ENCODE measurements at regions not wholly inside any gene's neighbourhood (a gene's known extent, or its start where the extent isn't known, plus 50 kb on each side); places are given as distances from the start of the nearest gene placed in this dataset.

DNA sequence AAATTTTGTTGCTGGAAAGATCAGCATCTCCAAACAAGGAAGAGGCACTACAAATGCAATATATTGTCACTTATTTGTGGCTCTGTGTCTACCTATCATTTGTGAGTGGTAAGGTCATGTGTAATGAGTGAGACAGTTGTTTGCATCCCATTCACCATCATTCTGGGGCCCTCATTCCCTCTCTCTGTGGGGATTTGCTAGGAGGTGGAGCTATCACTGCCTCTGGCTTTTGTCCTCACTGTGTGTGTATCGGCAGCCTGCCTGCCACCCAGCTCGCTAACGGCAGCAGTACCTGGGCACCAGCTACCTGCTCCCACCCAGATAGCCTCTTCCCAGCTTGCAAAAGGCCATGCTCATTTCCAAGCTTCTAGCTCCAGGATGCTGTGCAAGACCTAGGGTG, 379.2 kb upstream of the ZFHX3 start:
- 61 to 74% methylated on average over 2 to 3 of the region's 3 CpGs for WGBS, 2 experiments (ENCODE audit: insufficient coverage in 2 of 2)
- Histone ChIP-seq H3K9me3 (ENCODE audit: control insufficient read depth, low read length) (no peaks in the 10 kb centered on the region), H3K36me3 (ENCODE audit: control insufficient read depth, insufficient read depth, low read length) (no peaks in the 10 kb centered on the region), H3K27ac (ENCODE audit: low read depth, low read length, severe bottlenecking) (no peak overlapping the region), H3K4me1 (ENCODE audit: control insufficient read depth, insufficient read depth, low read length, poor library complexity, severe bottlenecking) (no peaks in the 10 kb centered on the region), H3K4me3 (ENCODE audit: extremely low read depth, insufficient read depth, low read length, poor library complexity, severe bottlenecking) (no peak overlapping the region)

DNA sequence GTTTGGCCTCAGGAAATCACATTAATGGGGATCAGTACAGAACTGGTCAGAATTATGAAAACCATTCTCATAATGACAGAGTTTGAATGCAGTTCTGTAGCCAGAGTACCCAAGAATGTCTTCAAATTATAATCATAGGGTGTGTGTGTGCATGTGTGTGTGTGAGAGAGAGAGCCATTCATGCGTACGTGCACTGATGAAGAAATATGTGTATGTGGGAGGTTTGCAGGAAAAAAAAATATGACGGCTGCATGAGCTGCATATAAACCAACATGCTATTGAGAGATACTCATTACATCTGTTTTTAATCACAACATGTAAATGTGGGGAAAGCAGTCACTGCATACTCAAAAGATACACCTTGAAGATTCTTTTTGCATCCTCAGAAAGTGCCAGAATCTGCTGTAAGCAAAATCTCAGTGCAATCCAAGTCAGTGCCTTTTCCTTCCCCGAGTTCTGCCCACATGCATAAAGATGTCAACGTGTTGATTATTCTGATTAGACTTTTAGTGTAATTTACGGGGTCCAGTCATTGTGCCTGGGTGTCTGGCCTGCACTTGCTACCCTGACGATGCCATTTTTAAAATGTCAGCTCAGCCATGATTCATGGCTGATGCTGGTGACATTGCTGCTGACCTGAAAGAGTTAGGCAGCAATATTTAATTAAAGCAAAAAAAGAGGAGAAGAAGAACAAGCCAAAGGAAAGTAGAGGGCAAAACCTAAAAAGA, 378.7 kb upstream of the ZFHX3 start:
- no peak overlapping the region for H3K4me3 ChIP-seq (ENCODE audit: extremely low read depth, insufficient read depth, low read length, poor library complexity, severe bottlenecking)
- H3K27ac ChIP-seq (ENCODE audit: low read depth, low read length, severe bottlenecking) = no peak overlapping the region
- no peaks in the 10 kb centered on the region for H3K4me1 ChIP-seq (ENCODE audit: control insufficient read depth, insufficient read depth, low read length, poor library complexity, severe bottlenecking)
- 82 to 86% methylated on average over 4 to 6 of the region's 7 CpGs for WGBS, 2 experiments (ENCODE audit: insufficient coverage in 2 of 2)
- H3K36me3 ChIP-seq (ENCODE audit: control insufficient read depth, insufficient read depth, low read length) = no peaks in the 10 kb centered on the region
- H3K9me3 ChIP-seq (ENCODE audit: control insufficient read depth, low read length) = no peaks in the 10 kb centered on the region

DNA sequence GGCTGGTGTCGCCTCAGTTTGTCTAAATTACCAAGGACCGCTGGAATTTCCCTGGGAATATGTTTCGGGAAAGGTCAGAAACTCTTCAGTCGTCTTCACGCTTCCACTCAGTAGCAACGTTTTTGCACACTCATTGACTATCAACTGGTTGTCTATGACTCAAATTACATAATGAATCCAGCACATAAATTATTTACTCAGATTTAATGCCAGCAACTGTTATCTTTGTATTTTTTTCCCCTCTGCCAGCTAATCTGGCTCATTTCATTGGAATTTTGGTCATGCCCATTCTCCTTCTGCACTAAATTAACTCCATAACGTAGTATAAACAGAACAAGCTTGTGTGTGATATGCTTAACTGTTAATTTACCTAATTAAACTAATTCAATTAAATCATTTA, 372.7 kb upstream of the ZFHX3 start:
- H3K4me1 ChIP-seq (ENCODE audit: control insufficient read depth, insufficient read depth, low read length, poor library complexity, severe bottlenecking) = no peaks in the 10 kb centered on the region
- H3K9me3 ChIP-seq (ENCODE audit: control insufficient read depth, low read length) = no peaks in the 10 kb centered on the region
- no peak overlapping the region for H3K27ac ChIP-seq (ENCODE audit: low read depth, low read length, severe bottlenecking)
- WGBS, 2 experiments (ENCODE audit: insufficient coverage in 2 of 2) = 72 to 77% methylated on average over 6 of the region's 7 CpGs
- H3K4me3 ChIP-seq (ENCODE audit: extremely low read depth, insufficient read depth, low read length, poor library complexity, severe bottlenecking) = no peak overlapping the region
- no peaks in the 10 kb centered on the region for H3K36me3 ChIP-seq (ENCODE audit: control insufficient read depth, insufficient read depth, low read length)

DNA sequence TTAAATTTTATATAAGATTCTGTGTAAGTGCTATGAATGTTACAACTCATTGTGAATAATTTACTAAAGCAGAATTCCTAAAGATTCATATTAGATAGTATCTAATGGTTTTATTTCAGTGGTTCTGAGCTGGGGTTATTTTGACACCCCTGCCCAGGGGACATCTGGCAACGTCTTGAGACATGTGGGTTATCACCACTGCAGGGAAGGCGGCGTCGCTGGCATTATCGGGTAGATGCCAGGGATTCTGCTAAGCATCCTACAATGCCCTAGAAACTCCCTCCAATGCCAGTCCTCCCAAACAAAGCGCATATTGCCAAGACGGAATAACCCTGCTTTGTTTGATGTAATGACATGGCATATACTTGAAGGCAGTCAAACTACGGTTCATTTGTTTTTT, 372.3 kb upstream of the ZFHX3 start:
- no peak overlapping the region for H3K4me3 ChIP-seq (ENCODE audit: extremely low read depth, insufficient read depth, low read length, poor library complexity, severe bottlenecking)
- no peaks in the 10 kb centered on the region for H3K4me1 ChIP-seq (ENCODE audit: control insufficient read depth, insufficient read depth, low read length, poor library complexity, severe bottlenecking)
- no peaks in the 10 kb centered on the region for H3K9me3 ChIP-seq (ENCODE audit: control insufficient read depth, low read length)
- no peaks in the 10 kb centered on the region for H3K36me3 ChIP-seq (ENCODE audit: control insufficient read depth, insufficient read depth, low read length)
- WGBS, 2 experiments (ENCODE audit: insufficient coverage in 2 of 2) = 88 to 91% methylated on average over 7 to 8 of the region's 8 CpGs
- H3K27ac ChIP-seq (ENCODE audit: low read depth, low read length, severe bottlenecking) = no peak overlapping the region

DNA sequence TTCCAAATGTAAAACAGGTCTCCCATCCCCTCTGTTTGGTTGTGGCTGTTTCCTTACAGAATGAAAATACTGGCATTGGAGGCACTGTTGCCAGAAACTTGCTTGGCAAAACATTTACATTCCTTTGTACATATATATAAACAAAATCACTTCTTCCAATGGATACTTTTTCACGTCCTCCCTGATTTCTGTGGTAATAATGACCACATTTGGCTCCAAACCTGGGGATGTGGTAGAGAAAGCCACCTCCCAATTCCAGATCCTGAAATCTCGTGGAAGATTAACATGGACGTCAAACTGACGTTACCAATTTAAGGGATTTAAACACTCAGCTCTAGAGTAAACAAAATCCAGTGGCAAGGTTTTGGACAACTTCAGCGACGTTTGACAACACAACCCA, 370.8 kb upstream of the ZFHX3 start:
- no peak overlapping the region for H3K4me3 ChIP-seq (ENCODE audit: extremely low read depth, insufficient read depth, low read length, poor library complexity, severe bottlenecking)
- no peaks in the 10 kb centered on the region for H3K36me3 ChIP-seq (ENCODE audit: control insufficient read depth, insufficient read depth, low read length)
- H3K9me3 ChIP-seq (ENCODE audit: control insufficient read depth, low read length) = no peaks in the 10 kb centered on the region
- no peaks in the 10 kb centered on the region for H3K4me1 ChIP-seq (ENCODE audit: control insufficient read depth, insufficient read depth, low read length, poor library complexity, severe bottlenecking)
- WGBS, 2 experiments (ENCODE audit: insufficient coverage in 2 of 2) = 85 to 94% methylated on average over 5 of the region's 6 CpGs
- no peak overlapping the region for H3K27ac ChIP-seq (ENCODE audit: low read depth, low read length, severe bottlenecking)

DNA sequence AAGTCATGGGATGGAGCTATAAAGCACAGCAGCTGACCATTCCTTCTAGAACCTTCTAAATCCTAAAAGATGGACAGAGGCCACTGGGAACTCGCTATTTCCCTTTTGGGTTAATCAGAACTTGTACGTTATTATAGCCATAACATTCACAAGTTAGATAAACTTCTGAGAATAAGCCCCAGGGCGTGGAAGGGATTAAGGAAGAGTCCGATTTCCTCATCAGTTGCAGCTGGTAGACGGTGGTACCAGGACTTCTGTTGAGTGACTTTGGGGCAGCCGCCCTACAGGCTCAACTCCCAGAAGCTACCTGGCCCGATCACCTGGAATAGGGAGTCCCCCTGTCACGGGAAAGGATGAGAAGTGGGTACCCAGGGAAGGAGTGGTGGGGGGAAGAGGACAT, 370.1 kb upstream of the ZFHX3 start:
- no peak overlapping the region for H3K27ac ChIP-seq (ENCODE audit: low read depth, low read length, severe bottlenecking)
- H3K4me3 ChIP-seq (ENCODE audit: extremely low read depth, insufficient read depth, low read length, poor library complexity, severe bottlenecking) = no peak overlapping the region
- 86 to 93% methylated on average over 6 to 8 of the region's 8 CpGs for WGBS, 2 experiments (ENCODE audit: insufficient coverage in 2 of 2)
- H3K4me1 ChIP-seq (ENCODE audit: control insufficient read depth, insufficient read depth, low read length, poor library complexity, severe bottlenecking) = no peaks in the 10 kb centered on the region
- H3K9me3 ChIP-seq (ENCODE audit: control insufficient read depth, low read length) = no peaks in the 10 kb centered on the region
- no peaks in the 10 kb centered on the region for H3K36me3 ChIP-seq (ENCODE audit: control insufficient read depth, insufficient read depth, low read length)

DNA sequence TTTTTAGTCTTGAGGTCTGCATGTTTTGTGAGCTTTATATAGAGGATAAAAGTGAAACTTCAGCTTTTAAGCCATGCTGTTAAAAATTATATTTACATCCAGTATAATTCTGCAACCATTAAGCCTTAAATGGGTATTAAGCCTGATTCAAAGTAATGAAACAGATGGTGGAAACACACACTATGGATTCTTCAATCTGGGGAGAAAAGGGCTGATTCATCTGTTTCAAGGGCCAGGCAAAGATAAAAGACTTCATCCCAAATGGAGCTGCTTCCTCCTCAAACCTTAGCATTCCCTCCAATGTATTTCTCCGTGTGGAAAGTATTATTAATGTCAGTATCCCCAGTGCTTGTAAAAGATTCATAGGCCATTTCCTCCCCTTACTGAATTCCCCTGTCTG, 367.4 kb upstream of the ZFHX3 start:
- no peak overlapping the region for H3K27ac ChIP-seq (ENCODE audit: low read depth, low read length, severe bottlenecking)
- 100% methylated on average over 1 of the region's 1 CpG; no CpG with 5 or more reads in 1 of the 2 experiments for WGBS, 2 experiments (ENCODE audit: insufficient coverage in 2 of 2)
- H3K36me3 ChIP-seq (ENCODE audit: control insufficient read depth, insufficient read depth, low read length) = no peaks in the 10 kb centered on the region

DNA sequence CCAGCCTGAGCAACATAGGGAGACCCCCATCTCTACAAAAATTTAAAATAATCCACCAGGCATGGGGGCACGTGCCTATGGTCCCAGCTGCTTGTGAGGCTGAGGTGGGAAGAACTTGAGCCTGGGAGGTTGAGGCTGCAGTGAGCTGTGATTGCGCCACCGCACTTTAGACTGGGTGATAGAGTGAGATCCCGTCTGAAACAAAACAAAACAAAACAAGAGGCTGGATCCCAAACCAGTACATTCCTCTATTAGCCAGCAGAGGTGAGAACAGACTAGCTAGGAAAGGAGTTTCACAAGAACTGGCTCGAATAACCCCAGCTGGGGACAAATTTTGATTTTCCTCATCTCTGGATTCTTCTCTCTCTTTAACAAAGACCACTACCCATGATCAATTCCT, 366.7 kb upstream of the ZFHX3 start:
- no peak overlapping the region for H3K4me3 ChIP-seq (ENCODE audit: extremely low read depth, insufficient read depth, low read length, poor library complexity, severe bottlenecking)
- no peaks in the 10 kb centered on the region for H3K36me3 ChIP-seq (ENCODE audit: control insufficient read depth, insufficient read depth, low read length)
- H3K9me3 ChIP-seq (ENCODE audit: control insufficient read depth, low read length) = no peaks in the 10 kb centered on the region
- no peak overlapping the region for H3K27ac ChIP-seq (ENCODE audit: low read depth, low read length, severe bottlenecking)
- WGBS, 2 experiments (ENCODE audit: insufficient coverage in 2 of 2) = 69 to 75% methylated on average over 3 to 4 of the region's 5 CpGs
- no peaks in the 10 kb centered on the region for H3K4me1 ChIP-seq (ENCODE audit: control insufficient read depth, insufficient read depth, low read length, poor library complexity, severe bottlenecking)

More for the DNA sequence above, 367.4 kb upstream of the ZFHX3 start:
- Histone ChIP-seq H3K9me3 (ENCODE audit: control insufficient read depth, low read length) (no peaks in the 10 kb centered on the region), H3K4me1 (ENCODE audit: control insufficient read depth, insufficient read depth, low read length, poor library complexity, severe bottlenecking) (no peaks in the 10 kb centered on the region), H3K4me3 (ENCODE audit: extremely low read depth, insufficient read depth, low read length, poor library complexity, severe bottlenecking) (no peak overlapping the region)

DNA sequence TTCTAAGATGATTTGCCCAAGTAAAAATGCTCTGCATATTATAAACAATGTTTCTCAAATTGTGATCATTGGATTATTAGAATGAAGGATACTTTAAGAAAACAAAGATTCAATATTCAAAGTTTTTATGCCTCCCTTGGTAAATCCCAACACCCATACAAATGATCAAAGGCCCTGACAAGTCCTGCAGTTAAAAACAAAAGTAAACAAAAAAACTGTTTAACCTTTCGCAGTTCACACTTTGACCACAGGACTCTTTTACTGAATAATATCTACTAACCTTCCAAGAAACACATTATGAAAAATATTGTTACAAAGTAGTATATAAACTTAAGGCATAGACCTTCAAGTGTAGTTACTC, 365.9 kb upstream of the ZFHX3 start:
- no peaks in the 10 kb centered on the region for H3K9me3 ChIP-seq (ENCODE audit: control insufficient read depth, low read length)
- H3K4me1 ChIP-seq (ENCODE audit: control insufficient read depth, insufficient read depth, low read length, poor library complexity, severe bottlenecking) = no peaks in the 10 kb centered on the region
- no peak overlapping the region for H3K27ac ChIP-seq (ENCODE audit: low read depth, low read length, severe bottlenecking)
- no CpG with 5 or more reads among the region's 1 CpG for WGBS, 2 experiments (ENCODE audit: insufficient coverage in 2 of 2)
- H3K36me3 ChIP-seq (ENCODE audit: control insufficient read depth, insufficient read depth, low read length) = no peaks in the 10 kb centered on the region
- H3K4me3 ChIP-seq (ENCODE audit: extremely low read depth, insufficient read depth, low read length, poor library complexity, severe bottlenecking) = no peak overlapping the region

DNA sequence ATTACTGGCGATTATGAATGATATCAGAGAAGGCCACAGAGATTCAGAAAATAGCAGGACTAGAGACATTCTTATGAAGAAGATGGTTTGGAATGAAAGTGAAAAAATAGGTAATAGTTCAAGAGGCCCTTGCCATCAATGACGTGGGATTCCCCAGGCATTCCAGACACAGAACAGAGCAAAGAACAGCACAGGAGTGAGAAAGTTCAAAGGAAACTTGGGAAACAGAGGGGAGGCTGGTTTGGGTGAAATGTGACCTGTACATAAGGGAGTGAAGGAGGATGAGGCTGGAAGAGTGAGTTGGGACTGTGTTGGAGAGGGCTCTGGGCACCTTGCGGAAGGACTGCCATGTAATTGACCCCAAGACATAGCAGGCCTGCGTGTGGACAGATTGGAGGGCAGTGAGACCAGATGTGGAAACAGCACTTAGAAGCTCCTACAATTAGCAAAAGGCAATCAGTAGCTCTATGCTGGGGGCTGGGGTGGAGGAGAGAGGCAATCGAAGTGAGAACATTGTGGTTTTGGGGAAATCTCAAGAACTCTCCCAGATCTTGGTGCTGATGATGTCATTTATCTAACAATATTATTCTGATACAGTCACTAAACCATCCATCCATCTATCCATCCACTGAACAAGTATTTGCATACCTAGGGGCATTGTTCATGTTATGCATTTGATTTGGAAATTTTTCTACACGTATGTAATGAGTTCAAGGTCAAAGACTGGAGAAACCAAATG, 365.3 kb upstream of the ZFHX3 start:
- no peak overlapping the region for H3K27ac ChIP-seq (ENCODE audit: low read depth, low read length, severe bottlenecking)
- no peaks in the 10 kb centered on the region for H3K4me1 ChIP-seq (ENCODE audit: control insufficient read depth, insufficient read depth, low read length, poor library complexity, severe bottlenecking)
- no peak overlapping the region for H3K4me3 ChIP-seq (ENCODE audit: extremely low read depth, insufficient read depth, low read length, poor library complexity, severe bottlenecking)
- 94 to 100% methylated on average over 4 of the region's 6 CpGs for WGBS, 2 experiments (ENCODE audit: insufficient coverage in 2 of 2)
- H3K9me3 ChIP-seq (ENCODE audit: control insufficient read depth, low read length) = no peaks in the 10 kb centered on the region
- H3K36me3 ChIP-seq (ENCODE audit: control insufficient read depth, insufficient read depth, low read length) = no peaks in the 10 kb centered on the region

DNA sequence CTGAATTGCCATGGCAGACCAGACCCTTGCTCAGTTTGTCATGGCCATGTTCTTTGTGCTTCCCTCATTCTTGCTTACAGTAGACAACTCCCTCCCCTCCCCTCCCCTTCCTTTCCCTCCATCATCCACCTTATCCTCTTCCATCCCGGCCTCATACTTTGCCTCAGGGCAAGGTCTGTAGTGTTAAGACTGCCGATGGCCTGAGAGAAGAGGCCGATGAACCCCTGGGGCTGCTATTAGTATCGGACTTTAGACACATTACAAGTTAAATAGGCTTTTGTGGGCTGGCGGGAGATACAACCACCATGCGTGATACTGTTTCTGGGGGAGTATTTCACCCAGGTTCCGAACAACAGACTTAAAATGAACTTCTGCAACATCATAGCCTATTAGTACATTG, 364.5 kb upstream of the ZFHX3 start:
- Histone ChIP-seq H3K36me3 (ENCODE audit: control insufficient read depth, insufficient read depth, low read length) (no peaks in the 10 kb centered on the region), H3K27ac (ENCODE audit: low read depth, low read length, severe bottlenecking) (no peak overlapping the region), H3K4me3 (ENCODE audit: extremely low read depth, insufficient read depth, low read length, poor library complexity, severe bottlenecking) (no peak overlapping the region), H3K9me3 (ENCODE audit: control insufficient read depth, low read length) (no peaks in the 10 kb centered on the region), H3K4me1 (ENCODE audit: control insufficient read depth, insufficient read depth, low read length, poor library complexity, severe bottlenecking) (no peaks in the 10 kb centered on the region)
- 100% methylated on average over 2 to 5 of the region's 7 CpGs for WGBS, 2 experiments (ENCODE audit: insufficient coverage in 2 of 2)
